ENCODE measurements at regions not wholly inside any gene's neighbourhood (a gene's known extent, or its start where the extent isn't known, plus 50 kb on each side); places are given as distances from the start of the nearest gene placed in this dataset.

DNA sequence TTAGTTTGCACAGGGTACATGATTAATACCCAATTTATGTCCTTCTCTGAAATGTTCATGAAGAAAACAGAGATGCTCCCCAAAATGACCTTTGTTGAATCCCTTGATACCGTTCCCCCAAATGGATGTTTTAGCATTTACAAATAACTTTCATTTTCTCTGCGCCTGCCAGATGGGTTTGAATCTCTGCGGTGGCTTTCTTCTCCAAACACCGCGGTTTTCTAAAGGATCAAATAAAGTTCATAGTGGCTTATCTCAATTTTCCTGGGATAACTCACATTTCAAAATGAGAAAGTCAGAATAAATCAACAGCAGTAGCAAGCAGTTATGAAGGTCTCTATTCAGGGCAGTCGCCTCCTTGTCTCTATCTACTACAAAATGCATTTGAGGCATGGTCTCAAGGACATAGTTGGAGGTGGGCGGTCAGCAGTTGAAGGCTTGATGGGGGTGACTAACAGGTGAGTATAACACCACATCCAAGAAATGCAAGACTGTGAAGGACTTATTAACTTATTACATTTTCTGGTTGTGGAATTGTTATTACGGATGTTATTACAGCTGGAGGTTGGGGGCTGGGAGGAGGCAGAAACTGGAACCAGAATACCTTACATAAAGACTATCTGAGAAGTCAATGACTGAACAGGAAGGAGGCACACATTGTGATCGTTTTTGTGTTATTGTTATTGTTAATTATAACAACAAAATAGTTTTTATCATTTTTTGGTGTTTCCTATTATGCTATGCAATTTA, 1513.3 kb downstream of the FAM181B start:
- H3K27me3 ChIP-seq = no peaks in the 10 kb centered on the region
- no peaks in the 10 kb centered on the region for H3K36me3 ChIP-seq

DNA sequence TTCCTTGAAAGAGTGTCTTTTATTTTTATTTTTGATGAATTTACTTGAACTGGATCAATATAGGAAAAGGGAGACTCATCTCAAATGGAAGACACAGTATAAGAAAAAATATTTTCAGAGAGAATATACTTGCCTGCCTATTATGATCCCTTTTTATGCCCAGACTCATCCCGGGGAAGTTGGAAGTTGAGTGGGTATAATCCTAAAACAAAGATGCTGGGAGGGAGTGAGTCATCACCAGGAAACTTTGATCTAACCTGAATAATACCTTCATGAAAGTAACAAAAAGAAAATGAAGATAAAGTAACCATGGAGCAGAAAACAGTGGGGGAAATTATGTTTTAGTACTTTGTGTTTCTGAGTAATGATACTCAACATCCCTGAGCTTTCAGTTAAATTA, 1514.0 kb downstream of the FAM181B start:
- DNase-seq = no peak
- no peaks in the 10 kb centered on the region for H3K36me3 ChIP-seq
- intact Hi-C loops (cut with DNase I) = no loop called here
- H3K4me3 ChIP-seq = no peak overlapping the region
- no peak overlapping the region for H3K27ac ChIP-seq
- WGBS, 2 donors = 60 to 72% methylated on average over 1 of the region's 1 CpG
- no peaks in the 10 kb centered on the region for H3K4me1 ChIP-seq
- H3K27me3 ChIP-seq = no peaks in the 10 kb centered on the region
- TF ChIP-seq POLR2A (IDR thresholded peaks at IDR 0.05) = no peak
- TF ChIP-seq, protein P1, sequence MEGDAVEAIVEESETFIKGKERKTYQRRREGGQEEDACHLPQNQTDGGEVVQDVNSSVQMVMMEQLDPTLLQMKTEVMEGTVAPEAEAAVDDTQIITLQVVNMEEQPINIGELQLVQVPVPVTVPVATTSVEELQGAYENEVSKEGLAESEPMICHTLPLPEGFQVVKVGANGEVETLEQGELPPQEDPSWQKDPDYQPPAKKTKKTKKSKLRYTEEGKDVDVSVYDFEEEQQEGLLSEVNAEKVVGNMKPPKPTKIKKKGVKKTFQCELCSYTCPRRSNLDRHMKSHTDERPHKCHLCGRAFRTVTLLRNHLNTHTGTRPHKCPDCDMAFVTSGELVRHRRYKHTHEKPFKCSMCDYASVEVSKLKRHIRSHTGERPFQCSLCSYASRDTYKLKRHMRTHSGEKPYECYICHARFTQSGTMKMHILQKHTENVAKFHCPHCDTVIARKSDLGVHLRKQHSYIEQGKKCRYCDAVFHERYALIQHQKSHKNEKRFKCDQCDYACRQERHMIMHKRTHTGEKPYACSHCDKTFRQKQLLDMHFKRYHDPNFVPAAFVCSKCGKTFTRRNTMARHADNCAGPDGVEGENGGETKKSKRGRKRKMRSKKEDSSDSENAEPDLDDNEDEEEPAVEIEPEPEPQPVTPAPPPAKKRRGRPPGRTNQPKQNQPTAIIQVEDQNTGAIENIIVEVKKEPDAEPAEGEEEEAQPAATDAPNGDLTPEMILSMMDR (IDR thresholded peaks at IDR 0.05) = no peak
- no peaks in the 10 kb centered on the region for H3K9me3 ChIP-seq

More for the DNA sequence above, 1513.3 kb downstream of the FAM181B start:
- WGBS, 2 donors = 83 to 87% methylated on average over 9 of the region's 9 CpGs
- Histone ChIP-seq H3K4me3 (no peak overlapping the region), H3K27ac (no peak overlapping the region), H3K4me1 (no peaks in the 10 kb centered on the region), H3K9me3 (no peaks in the 10 kb centered on the region)
- no peak for DNase-seq
- intact Hi-C loops (cut with DNase I) = no loop called here
- no peak for TF ChIP-seq POLR2AphosphoS5 (IDR thresholded peaks at IDR 0.05)
- TF ChIP-seq EP300 (IDR thresholded peaks at IDR 0.05) = no peak
- TF ChIP-seq POLR2A (IDR thresholded peaks at IDR 0.05) = no peak

DNA sequence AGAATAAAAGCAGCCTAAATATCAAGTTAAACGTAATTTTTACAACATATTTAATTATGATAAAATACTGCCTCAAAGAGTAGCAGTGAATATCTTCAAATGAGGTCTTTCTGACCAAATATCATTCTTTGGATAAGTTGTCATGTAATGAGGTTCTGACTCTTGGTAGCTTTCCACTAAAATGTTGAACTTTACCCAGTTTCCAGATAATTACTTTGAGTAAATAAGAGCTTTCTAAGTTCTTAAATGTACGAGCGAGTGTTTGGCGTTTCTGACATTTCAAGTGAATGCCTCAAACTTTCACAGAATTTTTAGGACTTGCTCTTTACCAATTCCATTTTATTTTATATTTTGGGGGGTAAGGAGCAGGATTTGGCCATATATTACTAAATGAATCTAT, 1515.2 kb downstream of the FAM181B start:
- WGBS, 2 donors = 20 to 63% methylated on average over 4 of the region's 4 CpGs
- H3K27ac ChIP-seq = no peak overlapping the region
- TF ChIP-seq, protein P1 (IDR thresholded peaks at IDR 0.05) = no peak
- no peak for TF ChIP-seq POLR2AphosphoS5 (IDR thresholded peaks at IDR 0.05)
- no peak for TF ChIP-seq POLR2A (IDR thresholded peaks at IDR 0.05)
- no peak for TF ChIP-seq EP300 (IDR thresholded peaks at IDR 0.05)
- H3K4me3 ChIP-seq = no peak overlapping the region
- no peaks in the 10 kb centered on the region for H3K36me3 ChIP-seq
- no peak for DNase-seq
- H3K4me1 ChIP-seq = no peaks in the 10 kb centered on the region
- intact Hi-C loops (cut with DNase I) = no loop called here
- H3K9me3 ChIP-seq = no peaks in the 10 kb centered on the region
- H3K27me3 ChIP-seq = no peaks in the 10 kb centered on the region

DNA sequence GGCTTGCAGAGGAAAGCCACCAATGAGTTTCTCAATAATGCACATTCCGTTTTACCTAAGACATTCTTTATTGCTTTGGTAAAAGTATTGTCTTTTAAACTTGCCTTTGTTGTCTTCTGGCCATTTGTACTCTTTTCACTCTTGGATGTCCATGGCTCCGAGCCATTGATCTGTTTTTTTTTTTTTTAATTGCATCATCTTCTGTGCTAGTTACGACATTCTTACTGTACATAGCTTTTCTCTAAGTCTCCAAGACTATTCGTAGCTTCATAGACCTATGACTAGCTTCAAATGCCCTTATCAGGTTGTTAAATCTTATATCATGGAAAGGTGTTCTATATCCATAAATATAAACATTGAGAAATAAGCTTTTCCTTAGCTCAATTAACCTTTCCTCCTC, 1522.6 kb downstream of the FAM181B start:
- H3K27ac ChIP-seq = no peak overlapping the region
- 76 to 84% methylated on average over 4 of the region's 4 CpGs for WGBS, 2 donors
- no peaks in the 10 kb centered on the region for H3K27me3 ChIP-seq
- no peaks in the 10 kb centered on the region for H3K9me3 ChIP-seq
- H3K4me1 ChIP-seq = no peaks in the 10 kb centered on the region
- intact Hi-C loops (cut with DNase I) = no loop called here
- no peak for DNase-seq
- H3K4me3 ChIP-seq = no peak overlapping the region
- TF ChIP-seq POLR2A (IDR thresholded peaks at IDR 0.05) (no peak), POLR2AphosphoS5 (IDR thresholded peaks at IDR 0.05) (no peak), EP300 (IDR thresholded peaks at IDR 0.05) (no peak)
- TF ChIP-seq, protein P1 (IDR thresholded peaks at IDR 0.05) = no peak
- H3K36me3 ChIP-seq = no peaks in the 10 kb centered on the region

DNA sequence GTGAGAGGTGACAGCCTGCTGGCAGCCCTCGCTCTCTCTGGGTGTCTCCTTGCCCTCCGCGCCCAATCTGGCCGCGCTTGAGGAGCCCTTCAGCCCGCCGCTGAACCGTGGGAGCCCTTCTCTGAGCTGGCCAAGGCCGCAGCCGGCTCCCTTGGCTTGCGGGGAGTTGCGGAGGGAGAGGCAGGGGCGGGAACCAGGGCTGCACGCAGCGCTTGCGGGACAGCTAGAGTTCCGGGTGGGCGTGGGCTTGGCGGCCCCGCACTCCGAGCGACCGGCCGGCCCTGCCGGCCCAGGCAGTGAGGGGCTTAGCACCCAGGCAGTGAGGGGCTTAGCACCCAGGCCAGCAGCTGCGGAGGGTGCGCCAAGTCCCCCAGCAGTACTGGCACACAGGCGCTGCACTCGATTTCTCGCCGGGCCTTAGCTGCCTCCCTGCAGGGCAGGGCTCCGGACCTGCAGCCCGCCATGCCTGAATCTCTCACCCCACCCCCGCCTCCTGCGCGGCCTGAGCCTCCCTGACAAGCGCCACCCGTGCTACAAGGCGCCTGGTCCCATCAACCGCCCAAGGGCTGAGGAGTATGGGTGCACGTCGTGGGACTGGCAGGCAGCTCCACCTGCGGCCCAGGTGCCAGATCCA, 1526.1 kb downstream of the FAM181B start:
- H3K36me3 ChIP-seq = no peaks in the 10 kb centered on the region
- no peaks in the 10 kb centered on the region for H3K9me3 ChIP-seq
- intact Hi-C loops (cut with DNase I) = no loop called here
- no peak overlapping the region for H3K4me3 ChIP-seq
- 95% methylated on average over 43 of the region's 43 CpGs for WGBS, 2 donors
- H3K4me1 ChIP-seq = no peaks in the 10 kb centered on the region
- H3K27me3 ChIP-seq = no peaks in the 10 kb centered on the region
- DNase-seq = no peak
- no peak for TF ChIP-seq POLR2A (IDR thresholded peaks at IDR 0.05)
- no peak for TF ChIP-seq EP300 (IDR thresholded peaks at IDR 0.05)
- TF ChIP-seq, protein P1 (IDR thresholded peaks at IDR 0.05) = no peak
- no peak for TF ChIP-seq POLR2AphosphoS5 (IDR thresholded peaks at IDR 0.05)
- no peak overlapping the region for H3K27ac ChIP-seq

All from sigmoid colon (tissue), 6 donors.